ENCODE measurements at regions not wholly inside any gene's neighbourhood (a gene's known extent, or its start where the extent isn't known, plus 50 kb on each side); places are given as distances from the start of the nearest gene placed in this dataset.

GRCh38 chr2:240353944-240354343 is 81.5 kb upstream of the GPC1 start:
- H3K79me2 ChIP-seq (ENCODE audit: insufficient read depth, low read length): no peaks in the 10 kb centered on the region
- H4K20me1 ChIP-seq (ENCODE audit: insufficient read depth, low read length): no peaks in the 10 kb centered on the region
- Mint-ChIP-seq H3K27me3 (ENCODE audit: low read depth in 3 of 3) (peaks cover 3 to 9% (median 7%) of the 10 kb centered on the region in 3 donors), H3K9me3 (peaks cover 5 to 15% (median 10%) of the 10 kb centered on the region in 7 donors), H3K4me1 (no peaks in the 10 kb centered on the region), H3K36me3 (no peaks in the 10 kb centered on the region), H3K27ac (no peak overlapping the region), H3K4me3 (no peak overlapping the region)
- TF ChIP-seq, protein P1, sequence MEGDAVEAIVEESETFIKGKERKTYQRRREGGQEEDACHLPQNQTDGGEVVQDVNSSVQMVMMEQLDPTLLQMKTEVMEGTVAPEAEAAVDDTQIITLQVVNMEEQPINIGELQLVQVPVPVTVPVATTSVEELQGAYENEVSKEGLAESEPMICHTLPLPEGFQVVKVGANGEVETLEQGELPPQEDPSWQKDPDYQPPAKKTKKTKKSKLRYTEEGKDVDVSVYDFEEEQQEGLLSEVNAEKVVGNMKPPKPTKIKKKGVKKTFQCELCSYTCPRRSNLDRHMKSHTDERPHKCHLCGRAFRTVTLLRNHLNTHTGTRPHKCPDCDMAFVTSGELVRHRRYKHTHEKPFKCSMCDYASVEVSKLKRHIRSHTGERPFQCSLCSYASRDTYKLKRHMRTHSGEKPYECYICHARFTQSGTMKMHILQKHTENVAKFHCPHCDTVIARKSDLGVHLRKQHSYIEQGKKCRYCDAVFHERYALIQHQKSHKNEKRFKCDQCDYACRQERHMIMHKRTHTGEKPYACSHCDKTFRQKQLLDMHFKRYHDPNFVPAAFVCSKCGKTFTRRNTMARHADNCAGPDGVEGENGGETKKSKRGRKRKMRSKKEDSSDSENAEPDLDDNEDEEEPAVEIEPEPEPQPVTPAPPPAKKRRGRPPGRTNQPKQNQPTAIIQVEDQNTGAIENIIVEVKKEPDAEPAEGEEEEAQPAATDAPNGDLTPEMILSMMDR (IDR thresholded peaks at IDR 0.05): no peak
- H3K9me3 ChIP-seq (replicated peaks in 1 of 2; ENCODE audit: control insufficient read depth in 1 of 2, insufficient read depth in 1 of 2, low read length in 2 of 2): peaks cover 3 to 12% of the 10 kb centered on the region in 2 donors
- no peak overlapping the region for H3K4me3 ChIP-seq (replicated peaks in 1 of 3; ENCODE audit: low read depth in 2 of 3, low read length in 3 of 3)
- no peaks in the 10 kb centered on the region for H3K27me3 ChIP-seq (ENCODE audit: control insufficient read depth in 2 of 2, insufficient read depth in 2 of 2, low read length in 2 of 2)
- intact Hi-C loops (cut with micrococcal nuclease): no loop called here
- H3K9ac ChIP-seq (ENCODE audit: insufficient read depth, low read length, poor library complexity, severe bottlenecking): no peak overlapping the region
- no peak overlapping the region for H3K4me2 ChIP-seq (replicated peaks; ENCODE audit: extremely low read depth, low read length, poor library complexity, severe bottlenecking)
- no peak for DNase-seq
- H3K4me1 ChIP-seq (ENCODE audit: control insufficient read depth in 1 of 2, insufficient read depth in 2 of 2, low read length in 2 of 2): no peaks in the 10 kb centered on the region
- H2AFZ ChIP-seq (ENCODE audit: insufficient read depth, low read depth, low read length, poor library complexity, severe bottlenecking): no peak overlapping the region
- no peak overlapping the region for H3K27ac ChIP-seq (ENCODE audit: low read depth in 1 of 2, low read length in 2 of 2)
- WGBS (ENCODE audit: insufficient coverage): 87% methylated on average over 9 of the region's 9 CpGs
- H3K36me3 ChIP-seq (replicated peaks in 1 of 2; ENCODE audit: control insufficient read depth in 1 of 2, insufficient read depth in 2 of 2, low read length in 2 of 2): no peaks in the 10 kb centered on the region

- Mint-ChIP-seq H3K27ac (peak overlapping the region in 1 of 7 donors; percentile 15), H3K36me3 (no peaks in the 10 kb centered on the region), H3K27me3 (ENCODE audit: low read depth in 3 of 3) (peaks cover 3 to 9% (median 7%) of the 10 kb centered on the region in 3 donors), H3K9me3 (peaks cover 6 to 22% (median 12%) of the 10 kb centered on the region in 7 donors), H3K4me3 (no peak overlapping the region), H3K4me1 (no peaks in the 10 kb centered on the region)
- H3K4me3 ChIP-seq (replicated peaks in 1 of 3; ENCODE audit: low read depth in 2 of 3, low read length in 3 of 3): no peak overlapping the region
- H3K27me3 ChIP-seq (ENCODE audit: control insufficient read depth in 2 of 2, insufficient read depth in 2 of 2, low read length in 2 of 2): no peaks in the 10 kb centered on the region
- no peak overlapping the region for H2AFZ ChIP-seq (ENCODE audit: insufficient read depth, low read depth, low read length, poor library complexity, severe bottlenecking)
- H3K79me2 ChIP-seq (ENCODE audit: insufficient read depth, low read length): no peaks in the 10 kb centered on the region
- TF ChIP-seq, protein P1 (IDR thresholded peaks at IDR 0.05): no peak
- WGBS (ENCODE audit: insufficient coverage): 90% methylated on average over 13 of the region's 17 CpGs
- H3K4me1 ChIP-seq (ENCODE audit: control insufficient read depth in 1 of 2, insufficient read depth in 2 of 2, low read length in 2 of 2): no peaks in the 10 kb centered on the region
- no peaks in the 10 kb centered on the region for H3K36me3 ChIP-seq (replicated peaks in 1 of 2; ENCODE audit: control insufficient read depth in 1 of 2, insufficient read depth in 2 of 2, low read length in 2 of 2)
- H3K4me2 ChIP-seq (replicated peaks; ENCODE audit: extremely low read depth, low read length, poor library complexity, severe bottlenecking): no peak overlapping the region
- intact Hi-C loops (cut with micrococcal nuclease): no loop called here
- H3K27ac ChIP-seq (ENCODE audit: low read depth in 1 of 2, low read length in 2 of 2): no peak overlapping the region
- H3K9ac ChIP-seq (ENCODE audit: insufficient read depth, low read length, poor library complexity, severe bottlenecking): no peak overlapping the region
- H3K9me3 ChIP-seq (replicated peaks in 1 of 2; ENCODE audit: control insufficient read depth in 1 of 2, insufficient read depth in 1 of 2, low read length in 2 of 2): peaks cover 3 to 25% of the 10 kb centered on the region in 2 donors
- H4K20me1 ChIP-seq (ENCODE audit: insufficient read depth, low read length): no peaks in the 10 kb centered on the region
- DNase-seq: no peak
Measured at GRCh38 chr2:240355001-240355891, 80.2 kb upstream of the GPC1 start.

All from CD14-positive monocyte (primary cell).